ENCODE measurements at regions not wholly inside any gene's neighbourhood (a gene's known extent, or its start where the extent isn't known, plus 50 kb on each side); places are given as distances from the start of the nearest gene placed in this dataset.

DNA sequence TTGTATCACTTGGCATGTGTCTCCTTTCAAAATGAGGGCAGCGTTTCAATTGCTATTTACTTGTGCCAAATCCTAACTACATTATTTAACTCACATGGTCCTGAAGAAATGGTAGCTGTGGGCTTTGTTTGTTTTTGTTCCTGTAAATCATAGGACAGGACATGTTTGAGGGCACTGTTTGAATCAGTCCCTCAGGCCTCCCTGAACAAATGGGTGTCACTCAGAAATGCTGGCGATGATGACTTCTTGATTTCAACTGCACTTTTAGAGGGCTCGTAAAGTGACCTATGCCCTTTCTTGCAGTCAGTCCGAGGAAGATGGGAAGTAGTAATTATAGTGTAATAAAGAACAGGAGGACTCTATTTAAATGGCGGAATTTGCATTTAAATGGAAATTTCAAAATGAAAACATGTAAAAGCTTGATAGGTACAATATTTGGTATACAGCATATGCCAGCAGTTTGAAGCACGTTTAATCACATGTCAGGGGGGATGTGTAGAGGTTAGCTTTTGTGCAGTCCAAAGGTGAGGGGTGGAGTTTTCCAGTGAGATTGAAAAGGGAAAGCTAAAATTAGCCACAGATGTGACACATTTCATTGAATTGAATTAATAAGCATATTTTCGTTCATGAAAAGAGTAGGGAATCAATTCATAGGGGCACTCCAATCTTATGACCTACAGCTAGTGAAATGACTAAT lies 1958.7 kb upstream of the IGFBP7 start:
- no peak for DNase-seq (ENCODE audit: low read depth in 2 of 2)

DNA sequence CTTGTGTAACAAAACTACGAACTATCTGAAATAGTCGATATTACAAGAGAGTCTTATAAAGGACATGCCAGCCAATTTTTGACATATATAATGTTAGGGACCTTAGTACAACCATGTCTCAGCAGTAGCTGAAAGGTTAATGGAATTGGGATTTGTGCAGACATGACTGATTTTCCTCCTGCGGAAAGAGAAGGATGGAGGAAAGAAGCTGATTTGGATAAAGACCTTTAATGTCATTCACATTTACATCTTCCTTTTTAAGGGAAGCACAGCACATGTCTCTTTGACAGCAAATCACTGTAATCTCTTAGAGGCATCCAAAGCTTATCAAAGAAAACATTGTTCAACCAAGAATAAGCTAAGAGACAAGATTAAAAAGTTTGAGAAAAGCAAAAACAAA lies 1976.2 kb upstream of the IGFBP7 start:
- no peak for DNase-seq (ENCODE audit: low read depth in 2 of 2)

DNA sequence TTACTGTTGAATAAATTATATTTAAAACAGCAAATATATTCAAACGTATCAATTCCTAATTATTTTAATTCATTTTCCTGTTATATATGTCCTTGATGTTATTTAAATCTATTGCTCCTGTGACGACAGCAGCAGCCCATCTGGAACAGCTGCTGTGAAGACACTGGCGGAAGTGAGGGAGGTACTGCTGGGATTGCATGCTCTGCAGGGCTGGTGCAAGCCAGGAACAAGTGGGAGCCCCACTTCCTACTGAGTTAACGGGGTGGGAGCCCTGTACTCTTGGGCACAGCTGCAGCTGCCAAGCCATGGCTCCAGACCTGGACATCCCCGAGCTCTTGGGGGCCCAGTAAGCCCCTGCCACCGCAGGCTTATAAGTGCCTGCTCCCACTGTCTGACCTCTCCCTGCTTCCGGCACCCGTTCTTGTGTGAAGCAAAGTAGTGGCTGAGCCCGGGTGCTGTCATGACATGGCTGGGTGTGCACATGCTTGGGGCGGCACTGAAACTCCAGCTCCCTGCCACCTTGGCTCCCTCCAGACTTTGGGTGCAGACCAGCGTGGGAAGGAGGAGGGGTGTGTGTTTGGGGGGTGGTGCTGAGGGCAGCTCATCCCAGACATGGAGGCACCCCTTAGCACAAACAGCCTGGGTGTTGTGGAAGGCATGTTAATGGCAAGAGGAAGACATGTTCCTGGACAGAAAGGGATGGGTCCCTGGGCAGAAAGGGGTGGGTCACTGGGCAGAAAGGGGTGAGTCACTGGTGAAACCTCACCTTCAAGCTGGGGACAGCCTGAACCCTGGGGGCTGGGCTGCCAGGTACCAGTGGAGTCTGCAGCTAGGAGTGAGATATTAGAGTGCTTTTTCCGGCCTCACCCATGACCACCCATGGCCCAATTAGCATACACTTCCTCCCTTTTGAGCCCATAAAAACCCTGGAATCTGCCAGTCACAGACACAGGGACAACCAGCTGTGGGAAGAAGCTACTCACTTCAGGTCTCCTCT lies 1981.3 kb upstream of the IGFBP7 start:
- DNase-seq (ENCODE audit: low read depth in 2 of 2): no peak

GRCh38 chr4:59094505-59094904 lies 1984.3 kb upstream of the IGFBP7 start:
- no peak for DNase-seq (ENCODE audit: low read depth in 2 of 2)

GRCh38 chr4:59102311-59102710 lies 1992.1 kb upstream of the IGFBP7 start:
- no peak for DNase-seq (ENCODE audit: low read depth in 2 of 2)

DNA sequence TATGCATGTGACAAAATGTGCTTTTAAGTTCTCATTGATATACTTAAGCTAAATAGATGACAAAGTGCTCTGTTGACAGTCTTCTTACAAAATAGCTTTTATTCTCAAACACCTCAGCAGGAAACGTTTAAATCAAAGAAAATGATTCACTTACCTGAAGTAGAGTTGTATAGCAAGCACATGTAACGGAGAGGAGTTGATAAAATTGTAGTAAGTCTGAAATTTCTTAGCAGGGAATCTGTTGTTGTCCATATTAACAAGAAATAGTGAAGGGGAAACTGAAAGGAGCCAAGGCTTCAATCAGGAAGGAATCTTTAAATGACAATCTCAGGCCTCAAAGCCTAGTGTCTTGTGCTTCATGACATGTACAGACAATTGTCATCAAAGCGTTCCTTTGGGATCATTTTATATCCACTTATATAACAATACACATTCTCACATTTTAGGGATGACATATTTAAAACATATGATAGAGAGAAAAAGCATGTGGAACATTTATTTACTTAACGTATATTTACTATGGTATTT lies 2010.2 kb upstream of the IGFBP7 start:
- no peak for DNase-seq (ENCODE audit: low read depth in 2 of 2)

DNA sequence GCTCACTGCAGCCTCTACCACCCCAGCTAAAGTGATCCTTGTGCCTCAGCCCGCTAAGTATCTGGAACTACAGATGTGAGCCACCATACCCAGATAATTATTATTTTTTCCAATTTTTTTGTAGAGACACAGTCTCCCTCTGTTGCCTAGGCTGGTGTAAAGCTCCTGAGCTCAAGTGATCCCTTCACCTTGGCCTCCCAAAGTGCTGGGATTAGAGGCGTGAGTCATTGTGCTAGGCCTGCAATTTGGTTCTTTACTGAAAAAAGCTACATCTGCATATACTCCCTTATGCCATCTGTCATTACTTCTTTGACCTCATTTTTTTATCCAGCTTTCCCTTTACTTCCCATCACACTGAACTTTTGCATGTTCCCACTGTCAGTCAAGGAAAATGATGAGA lies 2012.4 kb upstream of the IGFBP7 start:
- DNase-seq (ENCODE audit: low read depth in 2 of 2): no peak

DNA sequence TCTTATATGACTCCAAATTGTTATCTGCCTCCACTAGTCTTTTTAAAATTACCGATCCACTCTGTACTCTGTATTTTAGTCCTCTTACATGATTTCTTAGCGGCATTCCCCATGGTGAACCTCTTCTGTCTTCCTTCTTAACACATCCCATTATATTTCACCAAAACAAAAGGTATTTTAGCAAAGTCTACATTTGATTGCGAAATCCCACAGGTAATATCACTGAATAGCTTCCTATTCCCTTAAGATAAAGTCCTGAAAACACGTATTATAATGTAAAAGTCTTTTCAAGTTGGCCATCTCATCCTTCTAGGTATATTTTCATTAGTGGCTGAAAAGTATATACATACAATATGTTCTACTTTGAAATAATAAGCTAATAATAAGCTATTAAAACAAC lies 2016.0 kb upstream of the IGFBP7 start:
- DNase-seq (ENCODE audit: low read depth in 2 of 2): no peak

- no peak for DNase-seq (ENCODE audit: low read depth in 2 of 2)
These were observed 2016.8 kb upstream of the IGFBP7 start for GRCh38 chr4:59127006-59127405.

- no peak for DNase-seq (ENCODE audit: low read depth in 2 of 2)
These were observed 2017.6 kb upstream of the IGFBP7 start for GRCh38 chr4:59127743-59128142.

GRCh38 chr4:59135248-59135985 lies 2025.2 kb upstream of the IGFBP7 start:
- no peak for DNase-seq (ENCODE audit: low read depth in 2 of 2)

GRCh38 chr4:59161249-59161648 lies 2038.9 kb upstream of the ADGRL3 start:
- DNase-seq (ENCODE audit: low read depth in 2 of 2): no peak

- no peak for DNase-seq (ENCODE audit: low read depth in 2 of 2)
These were observed 2024.5 kb upstream of the ADGRL3 start for GRCh38 chr4:59175617-59176016.

- DNase-seq (ENCODE audit: low read depth in 2 of 2): no peak
These were observed 2020.8 kb upstream of the ADGRL3 start for GRCh38 chr4:59179372-59179771.

DNA sequence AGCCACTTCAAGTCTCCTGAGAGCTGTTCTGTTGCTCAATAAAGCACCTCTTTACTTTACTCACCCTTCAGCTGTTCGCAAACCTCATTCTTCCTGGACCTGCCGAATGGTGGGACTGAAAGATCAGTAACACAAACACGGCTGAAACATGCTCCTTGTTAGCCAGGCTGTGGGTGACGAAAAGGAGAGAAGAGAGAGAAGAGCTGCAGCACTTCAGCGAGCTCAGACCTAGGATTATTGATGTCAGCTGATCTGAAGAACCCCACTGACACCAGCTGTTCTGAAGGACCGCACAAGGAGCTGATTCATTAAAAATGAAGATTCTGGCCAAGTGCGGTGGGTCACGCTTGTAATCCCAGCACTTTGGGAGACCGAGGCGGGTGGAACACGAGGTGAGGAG lies 2020.0 kb upstream of the ADGRL3 start:
- DNase-seq (ENCODE audit: low read depth in 2 of 2): no peak

GRCh38 chr4:59180969-59181368 lies 2019.2 kb upstream of the ADGRL3 start:
- no peak for DNase-seq (ENCODE audit: low read depth in 2 of 2)

- no peak for DNase-seq (ENCODE audit: low read depth in 2 of 2)
These were observed 2004.3 kb upstream of the ADGRL3 start for GRCh38 chr4:59195839-59196238.

- DNase-seq (ENCODE audit: low read depth in 2 of 2): no peak
These were observed 1999.1 kb upstream of the ADGRL3 start for GRCh38 chr4:59200992-59201391.

DNA sequence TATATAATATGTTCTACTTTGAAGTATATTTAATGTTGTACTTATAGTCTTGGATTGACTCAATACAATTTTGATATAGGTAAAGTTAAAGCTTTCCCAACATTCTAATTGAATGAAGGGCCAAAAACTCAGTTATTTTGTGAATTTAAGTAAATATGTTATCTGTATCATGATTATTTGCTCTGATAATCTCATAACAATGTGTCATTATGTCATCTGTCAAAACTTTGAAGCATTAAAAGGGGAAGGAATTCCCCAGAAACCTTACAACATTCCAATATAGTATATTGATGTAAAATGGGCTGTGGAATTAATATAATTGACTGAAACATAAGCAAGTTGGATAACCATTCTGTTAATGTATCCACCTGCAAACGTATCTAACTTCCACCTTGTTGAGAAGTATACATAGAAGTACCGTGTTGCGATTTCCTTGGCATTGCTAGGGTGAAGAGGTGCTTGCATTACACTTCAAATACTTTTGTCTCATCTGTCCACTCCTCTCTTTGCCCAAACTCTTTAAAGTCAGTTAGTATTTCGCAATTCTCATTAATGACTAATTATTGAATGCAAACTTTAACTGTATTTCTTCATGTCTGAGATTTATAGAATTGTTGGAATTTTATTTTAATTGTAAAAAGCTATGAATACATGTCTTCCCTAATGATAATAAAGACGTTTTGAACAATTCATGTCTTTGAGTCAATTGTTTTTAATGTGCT lies 1982.1 kb upstream of the ADGRL3 start:
- DNase-seq (ENCODE audit: low read depth in 2 of 2): no peak

DNA sequence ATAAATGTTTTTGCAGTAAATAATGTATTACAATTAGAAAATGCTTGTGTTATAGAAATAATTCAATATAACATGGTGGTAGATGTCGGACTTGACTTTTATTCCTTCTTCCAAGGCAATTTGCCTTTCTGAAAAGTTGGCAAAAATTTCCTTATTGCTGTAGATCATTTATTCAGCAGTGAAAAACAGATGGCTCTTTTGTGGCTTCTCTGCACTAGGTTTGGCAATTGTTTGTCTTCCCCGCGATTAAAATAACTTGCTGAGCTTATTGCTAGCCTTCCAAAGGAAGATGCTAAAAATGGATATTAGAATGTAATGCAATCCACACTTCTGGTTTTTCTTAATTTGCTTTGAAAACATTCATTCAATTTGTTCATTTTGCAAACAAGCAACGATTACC lies 1977.9 kb upstream of the ADGRL3 start:
- no peak for DNase-seq (ENCODE audit: low read depth in 2 of 2)

DNA sequence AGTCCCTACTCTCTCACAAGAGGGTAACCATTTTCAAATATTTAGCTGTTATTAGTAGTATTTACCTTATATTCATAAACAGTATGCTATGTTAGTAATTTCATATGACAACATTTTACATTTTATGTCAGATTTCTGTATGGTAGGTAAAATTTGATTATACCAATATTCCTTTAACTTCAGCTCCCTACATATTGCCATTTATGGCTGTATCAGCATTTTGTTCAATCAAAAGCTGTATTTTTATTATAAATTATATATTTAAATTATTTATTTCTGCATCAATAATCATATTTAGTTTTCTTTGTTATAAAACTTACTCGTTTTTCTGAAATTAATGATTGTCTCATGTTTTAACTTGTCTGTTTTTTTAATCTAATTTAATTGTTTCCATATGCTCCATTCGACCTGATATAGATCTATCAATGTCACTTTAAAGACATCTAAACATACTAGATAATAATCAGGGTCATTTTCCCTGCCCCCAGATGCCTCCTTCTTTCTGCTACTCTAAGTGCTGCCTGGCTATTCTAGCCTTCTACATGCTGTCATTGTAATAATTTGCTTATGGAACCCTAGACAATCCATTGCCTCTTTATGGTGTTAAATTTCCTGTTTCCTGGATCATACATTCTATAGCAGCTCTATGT lies 1976.7 kb upstream of the ADGRL3 start:
- DNase-seq (ENCODE audit: low read depth in 2 of 2): no peak

Measured in stimulated activated CD4-positive, alpha-beta T cell treated with anti-CD3 and anti-CD28 coated beads, Interleukin-1b, Interleukin-23, amount 100 ng/mL, for 1 hour (primary cell).